ENCODE measurements at regions not wholly inside any gene's neighbourhood (a gene's known extent, or its start where the extent isn't known, plus 50 kb on each side); places are given as distances from the start of the nearest gene placed in this dataset.

GRCh38 chr4:67161311-67161710, 384.0 kb downstream of the CENPC start:
- no peak for TF ChIP-seq CTCF (IDR thresholded peaks at IDR 0.05)
- no peak for ATAC-seq
- Mint-ChIP-seq H3K4me3 (no peak overlapping the region), H3K9me3 (no peaks in the 10 kb centered on the region), H3K27ac (no peak overlapping the region), H3K27me3 (no peaks in the 10 kb centered on the region), H3K4me1 (ENCODE audit: low read depth) (no peaks in the 10 kb centered on the region), H3K36me3 (ENCODE audit: low read depth) (no peaks in the 10 kb centered on the region)
- POLR2A ChIA-PET, result no interaction called here
- CTCF ChIA-PET, result interaction anchor here (1.4 kb wide), 1 partner anchor 166 kb away, joined by 6 read pairs; no protein-coding TSS in a partner anchor
- DNase-seq, result no peak
- intact Hi-C loops (cut with micrococcal nuclease), result no loop called here

GRCh38 chr4:67160394-67160793, 384.9 kb downstream of the CENPC start:
- no peak for DNase-seq
- no peaks in the 10 kb centered on the region for H3K4me1 Mint-ChIP-seq (ENCODE audit: low read depth)
- TF ChIP-seq CTCF (IDR thresholded peaks at IDR 0.05), result no peak
- intact Hi-C loops (cut with micrococcal nuclease), result no loop called here
- ChIA-PET POLR2A (no interaction called here), CTCF (no interaction called here)
- no peaks in the 10 kb centered on the region for H3K9me3 Mint-ChIP-seq
- H3K36me3 Mint-ChIP-seq (ENCODE audit: low read depth), result no peaks in the 10 kb centered on the region
- no peaks in the 10 kb centered on the region for H3K27me3 Mint-ChIP-seq
- H3K4me3 Mint-ChIP-seq, result no peak overlapping the region
- ATAC-seq, result no peak
- H3K27ac Mint-ChIP-seq, result no peak overlapping the region

GRCh38 chr4:67158666-67159065, 386.6 kb downstream of the CENPC start:
- ATAC-seq (no peak), DNase-seq (no peak)
- POLR2A ChIA-PET, result no interaction called here
- Mint-ChIP-seq H3K36me3 (ENCODE audit: low read depth) (no peaks in the 10 kb centered on the region), H3K27ac (no peak overlapping the region), H3K27me3 (no peaks in the 10 kb centered on the region), H3K4me1 (ENCODE audit: low read depth) (no peaks in the 10 kb centered on the region), H3K9me3 (no peaks in the 10 kb centered on the region), H3K4me3 (no peak overlapping the region)
- TF ChIP-seq CTCF (IDR thresholded peaks at IDR 0.05), result no peak
- intact Hi-C loops (cut with micrococcal nuclease), result no loop called here
- CTCF ChIA-PET, result no interaction called here

- intact Hi-C loops (cut with micrococcal nuclease), result no loop called here
- H3K4me1 Mint-ChIP-seq (ENCODE audit: low read depth), result no peaks in the 10 kb centered on the region
- DNase-seq (no peak), ATAC-seq (no peak)
- H3K27ac Mint-ChIP-seq, result no peak overlapping the region
- no peak for TF ChIP-seq CTCF (IDR thresholded peaks at IDR 0.05)
- H3K9me3 Mint-ChIP-seq, result no peaks in the 10 kb centered on the region
- H3K27me3 Mint-ChIP-seq, result no peaks in the 10 kb centered on the region
- H3K4me3 Mint-ChIP-seq, result no peak overlapping the region
- H3K36me3 Mint-ChIP-seq (ENCODE audit: low read depth), result no peaks in the 10 kb centered on the region
- POLR2A ChIA-PET, result no interaction called here
- CTCF ChIA-PET, result no interaction called here
These were observed 392.3 kb downstream of the CENPC start for GRCh38 chr4:67152976-67153375.

GRCh38 chr4:67151376-67152343, 393.6 kb downstream of the CENPC start:
- intact Hi-C loops (cut with micrococcal nuclease), result no loop called here
- TF ChIP-seq CTCF (IDR thresholded peaks at IDR 0.05), result no peak
- H3K9me3 Mint-ChIP-seq, result no peaks in the 10 kb centered on the region
- ChIA-PET CTCF (no interaction called here), POLR2A (no interaction called here)
- no peak overlapping the region for H3K4me3 Mint-ChIP-seq
- no peak overlapping the region for H3K27ac Mint-ChIP-seq
- no peaks in the 10 kb centered on the region for H3K4me1 Mint-ChIP-seq (ENCODE audit: low read depth)
- ATAC-seq (no peak), DNase-seq (no peak)
- no peaks in the 10 kb centered on the region for H3K27me3 Mint-ChIP-seq
- H3K36me3 Mint-ChIP-seq (ENCODE audit: low read depth), result no peaks in the 10 kb centered on the region

All from activated CD8-positive, alpha-beta T cell treated with anti-CD3 and anti-CD28 coated beads for 36 hours (primary cell).